22Rv1 (cell line): ENCODE measurements at regions not wholly inside any gene's neighbourhood (a gene's known extent, or its start where the extent isn't known, plus 50 kb on each side); places are given as distances from the start of the nearest gene placed in this dataset.

Experiments used
- H3K27ac ChIP-seq: fragments of 450-650 bp; 2 replicates; pipeline ENCODE4 v1.5.1; 2017
- CTCF ChIP-seq: fragments of 450-650 bp; IDR thresholded peaks from 2 replicates; pipeline ENCODE4 v1.5.1; 2017; ENCODE audit warnings: mild to moderate bottlenecking
- ZFX ChIP-seq: fragments of 450-650 bp; IDR thresholded peaks from 2 replicates; pipeline ENCODE4 v1.6.1; 2017; ENCODE audit warnings: antibody characterized with exemption, borderline replicate concordance

- TF ChIP-seq ZFX (no peak), CTCF (no peak)
- peak overlapping the region; percentile 81 for H3K27ac ChIP-seq
Observed at GRCh38 chr20:53753880-53754459, 160.3 kb upstream of the ZNF217 start.

DNA sequence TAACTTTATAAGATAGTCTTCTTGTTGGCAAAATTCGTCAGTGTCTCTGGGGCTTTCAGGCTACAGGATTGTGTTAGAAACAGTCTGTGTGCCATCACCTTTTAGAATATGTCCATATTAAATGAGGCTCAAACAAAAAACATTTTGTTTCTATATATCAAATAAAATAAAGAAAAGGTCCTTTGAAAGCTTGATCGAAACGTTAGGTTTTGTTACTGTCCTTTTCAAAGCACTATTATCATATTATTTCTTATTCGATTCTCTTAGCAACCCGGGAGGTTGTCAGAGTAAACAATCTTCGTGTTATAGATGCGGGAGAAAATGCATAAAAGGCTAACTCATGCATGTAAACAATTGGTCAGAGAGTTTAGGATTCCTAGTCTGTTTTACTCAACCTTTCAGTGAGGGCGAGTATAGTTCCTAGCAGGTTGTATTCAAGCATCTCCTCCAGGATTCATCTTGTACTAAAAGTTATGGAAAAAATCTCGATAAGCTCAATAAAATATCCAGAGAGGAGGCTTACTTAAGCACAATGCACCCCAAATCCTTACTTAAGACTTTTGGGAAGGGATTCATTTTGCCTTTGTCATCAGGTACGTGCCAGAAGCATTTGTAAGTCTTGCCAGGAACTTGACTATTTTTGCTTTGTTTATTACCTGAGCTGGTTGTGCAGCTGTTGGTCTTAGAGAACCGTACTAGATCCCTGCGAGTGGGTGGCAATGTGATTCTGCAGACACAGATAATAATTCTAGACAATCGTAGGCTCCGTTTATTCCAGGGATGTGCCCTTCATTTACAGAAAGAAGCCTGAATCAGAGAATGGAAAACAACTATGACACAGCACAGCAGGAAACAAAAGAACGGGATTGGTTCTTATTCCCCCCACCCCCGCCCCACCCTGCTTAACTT, 159.6 kb upstream of the ZNF217 start:
- peak overlapping the region; percentile 81 for H3K27ac ChIP-seq

DNA sequence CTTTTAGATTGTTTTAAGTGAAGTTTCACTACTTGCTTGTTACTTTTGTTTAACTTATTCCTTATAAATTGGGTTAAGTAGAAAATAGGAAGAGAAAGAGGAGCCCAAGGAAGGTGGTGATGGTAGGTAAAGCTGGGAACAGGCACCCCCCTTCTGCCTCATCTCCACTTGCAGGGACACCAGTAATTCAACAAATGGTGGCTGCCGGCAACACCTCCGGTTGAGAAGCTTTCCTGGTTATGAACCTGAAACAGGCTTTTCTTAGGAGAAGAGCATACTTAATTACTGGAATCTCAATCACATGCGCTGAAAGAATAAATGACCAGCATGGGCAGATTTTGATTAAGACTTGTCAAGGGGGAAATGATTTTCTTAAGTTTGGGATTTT, 158.9 kb upstream of the ZNF217 start:
- TF ChIP-seq CTCF (no peak), ZFX (no peak)
- peak overlapping the region; percentile 81 for H3K27ac ChIP-seq

More for the DNA sequence above, 159.6 kb upstream of the ZNF217 start:
- TF ChIP-seq ZFX: no peak
- no peak for TF ChIP-seq CTCF

DNA sequence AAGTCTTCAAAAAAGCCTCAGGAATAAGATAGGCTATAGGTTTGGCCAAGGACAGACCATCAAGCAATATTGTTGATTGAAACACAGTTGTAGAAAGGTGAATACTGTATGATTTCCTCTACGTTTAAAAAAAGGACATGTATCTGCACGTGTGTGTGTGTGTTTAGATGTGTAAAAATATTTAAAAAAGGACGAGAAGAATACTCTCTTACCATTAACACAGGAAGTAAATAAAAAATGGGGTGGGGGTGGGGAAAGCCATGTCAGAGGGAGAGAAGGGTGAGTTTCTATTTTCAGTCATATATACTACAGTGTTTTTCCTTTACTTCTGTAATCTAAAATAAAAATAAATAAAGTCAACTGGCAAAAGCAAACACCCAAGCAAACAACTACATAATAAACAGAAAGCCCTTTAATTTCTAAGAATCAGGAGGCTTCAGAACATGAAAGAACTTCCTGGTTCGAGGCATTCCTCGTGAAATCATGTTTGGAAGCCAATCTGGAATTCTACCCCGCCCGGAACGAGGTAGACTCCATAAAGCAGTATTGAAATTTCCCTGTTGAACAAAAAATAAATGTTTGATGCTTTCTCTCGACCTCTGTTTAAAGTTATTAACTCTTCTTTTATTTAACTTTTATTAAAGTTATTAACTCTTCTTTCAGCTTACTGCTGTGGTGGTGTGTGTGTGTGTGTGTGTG, 158.1 kb upstream of the ZNF217 start:
- peak overlapping the region; percentile 81 for H3K27ac ChIP-seq

GRCh38 chr20:53750827-53751619, 157.4 kb upstream of the ZNF217 start:
- peak overlapping the region; percentile 81 for H3K27ac ChIP-seq
- TF ChIP-seq ZFX: no peak
- TF ChIP-seq CTCF: no peak

More for the DNA sequence above, 158.1 kb upstream of the ZNF217 start:
- TF ChIP-seq CTCF: no peak
- TF ChIP-seq ZFX: no peak

DNA sequence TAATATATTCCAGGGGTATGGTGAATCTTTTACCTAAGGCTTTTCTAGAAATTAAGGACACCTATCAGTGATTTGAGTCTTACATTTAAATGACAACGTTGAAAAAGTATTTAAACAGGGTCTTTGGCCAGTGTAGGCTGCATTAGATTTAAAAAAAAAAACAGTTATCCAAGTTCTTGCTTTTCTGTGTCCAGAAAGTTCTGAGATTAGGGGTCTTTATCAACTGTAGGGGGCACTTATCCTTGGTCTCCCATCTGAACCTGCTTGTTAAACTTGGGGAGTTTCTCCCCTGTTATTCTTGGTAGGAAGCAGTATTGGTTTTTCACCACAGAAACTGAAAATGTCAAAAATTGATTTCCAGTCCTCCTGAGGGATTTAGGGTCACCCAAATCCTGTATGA, 155.9 kb upstream of the ZNF217 start:
- TF ChIP-seq ZFX: no peak
- no peak for TF ChIP-seq CTCF
- no peak overlapping the region for H3K27ac ChIP-seq
